Left lung (tissue), 4 donors: ENCODE measurements at regions not wholly inside any gene's neighbourhood (a gene's known extent, or its start where the extent isn't known, plus 50 kb on each side); places are given as distances from the start of the nearest gene placed in this dataset.
A peak's percentile ranks its signal among the peaks of the same experiment; 100 is the strongest.

Source experiments
- ATAC-seq: fragments of 200-7000 bp; cut with Tn5 transposase; one replicate; pipeline ENCODE4 v1.9.1; 2020; ENCODE audit warnings: moderate library complexity
- DNase-seq, 4 donors: peaks; one replicate each; pipeline ENCODE4 v3.0.0-alpha.2; 2013 to 2020
- H3K27ac ChIP-seq, 2 donors: fragments of 200-600 bp; sonication (generic) in 1 of 2; one replicate each; pipeline versions ENCODE4 v1.5.0 to v1.8.0; 2020 to 2021
- H3K27me3 ChIP-seq, 2 donors: fragments of 200-600 bp; sonication (generic) in 1 of 2; one replicate each; pipeline versions ENCODE4 v1.5.0 to v1.8.0; 2020 to 2021
- H3K36me3 ChIP-seq, 2 donors: fragments of 200-600 bp; sonication (generic) in 1 of 2; one replicate each; pipeline versions ENCODE4 v1.5.0 to v1.8.0; 2020 to 2021
- H3K4me1 ChIP-seq, 2 donors: fragments of 200-600 bp; one replicate each; pipeline ENCODE4 v1.8.0; 2021
- H3K4me3 ChIP-seq, 2 donors: fragments of 200-600 bp; sonication (generic) in 1 of 2; one replicate each; pipeline versions ENCODE4 v1.5.0 to v1.8.0; 2020 to 2021; ENCODE audit warnings: mild to moderate bottlenecking in 1 of 2
- H3K9me3 ChIP-seq, 2 donors: fragments of 200-600 bp; sonication (generic) in 1 of 2; one replicate each; pipeline versions ENCODE4 v1.5.0 to v1.8.0; 2020 to 2021
- CTCF ChIP-seq, 2 donors: fragments of 200-600 bp; sonication (generic) in 1 of 2; IDR thresholded peaks; one replicate each; pipeline versions ENCODE4 v1.5.0 to v1.8.0; 2021; ENCODE audit warnings: antibody characterized with exemption in 2 of 2
- intact Hi-C, 2 donors: fragments of 100-400 bp; cut with DNase I; formaldehyde crosslinking; loops; one replicate each; pipeline versions ENCODE4 v1.11.2 to v1.14.2; 2022
- donor health status: DM: no; HTN: yes; CAD: no.
- donor health status: DM: no; HTN: no; CAD: no.

DNA sequence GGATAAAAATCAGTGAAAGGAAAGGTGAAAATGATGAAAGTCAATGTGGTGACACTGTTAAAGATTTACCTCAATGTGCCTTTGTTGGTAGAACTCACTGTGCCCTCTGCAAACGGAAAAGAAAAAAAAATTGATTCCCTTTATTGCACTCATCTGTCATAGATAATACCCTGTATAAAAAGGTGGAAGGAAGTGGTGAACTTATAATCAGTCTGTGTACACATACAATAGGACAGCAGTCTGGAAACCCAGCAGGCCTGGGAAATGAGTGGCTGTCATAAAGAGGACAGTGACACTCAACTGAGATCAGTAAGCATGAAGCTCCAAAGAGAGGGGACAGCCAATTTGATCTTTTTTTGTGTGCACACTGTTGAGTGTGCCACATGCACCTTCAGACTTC, 364.7 kb downstream of the NOVA1 start:
- Histone ChIP-seq H3K4me3 (no peak overlapping the region), H3K27ac (no peak overlapping the region), H3K27me3 (no peaks in the 10 kb centered on the region), H3K4me1 (no peaks in the 10 kb centered on the region), H3K36me3 (no peaks in the 10 kb centered on the region), H3K9me3 (no peaks in the 10 kb centered on the region)
- TF ChIP-seq CTCF (IDR thresholded peaks at IDR 0.05) = no peak
- ATAC-seq = no peak
- DNase-seq = no peak
- intact Hi-C loops = no loop called here

- DNase-seq (peak in 1 of 4 donors; percentile 43), ATAC-seq (no peak)
- H3K9me3 ChIP-seq = no peaks in the 10 kb centered on the region
- no peak overlapping the region for H3K27ac ChIP-seq
- no peaks in the 10 kb centered on the region for H3K4me1 ChIP-seq
- no peaks in the 10 kb centered on the region for H3K36me3 ChIP-seq
- H3K27me3 ChIP-seq = no peaks in the 10 kb centered on the region
- TF ChIP-seq CTCF (IDR thresholded peaks at IDR 0.05) = no peak
- no peak overlapping the region for H3K4me3 ChIP-seq
- intact Hi-C loops = no loop called here
Measured at GRCh38 chr14:26218861-26219260, 379.0 kb downstream of the NOVA1 start.

DNA sequence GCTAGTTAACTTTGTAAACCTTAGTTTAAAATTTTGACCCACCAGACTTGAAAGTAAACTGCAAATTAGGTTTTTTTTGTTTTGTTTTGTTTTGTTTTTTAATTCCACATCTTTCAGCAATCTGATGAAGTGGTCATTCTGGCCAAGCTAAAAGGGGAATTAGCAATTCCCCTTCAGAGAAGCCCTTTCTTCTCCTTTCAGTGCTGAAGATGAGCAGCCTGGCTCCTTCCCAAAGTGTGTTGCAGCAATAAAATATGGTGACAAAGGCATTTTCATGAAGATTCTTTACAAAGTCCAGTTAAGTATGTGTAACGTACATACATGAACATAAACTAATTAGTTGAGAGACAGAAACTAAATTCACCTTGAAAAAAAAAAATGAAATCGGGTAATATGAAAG, 380.1 kb downstream of the NOVA1 start:
- TF ChIP-seq CTCF (IDR thresholded peaks at IDR 0.05) = no peak
- H3K9me3 ChIP-seq = no peaks in the 10 kb centered on the region
- no peaks in the 10 kb centered on the region for H3K27me3 ChIP-seq
- no peak overlapping the region for H3K27ac ChIP-seq
- intact Hi-C loops = no loop called here
- DNase-seq (no peak), ATAC-seq (no peak)
- H3K36me3 ChIP-seq = no peaks in the 10 kb centered on the region
- no peaks in the 10 kb centered on the region for H3K4me1 ChIP-seq
- H3K4me3 ChIP-seq = no peak overlapping the region

DNA sequence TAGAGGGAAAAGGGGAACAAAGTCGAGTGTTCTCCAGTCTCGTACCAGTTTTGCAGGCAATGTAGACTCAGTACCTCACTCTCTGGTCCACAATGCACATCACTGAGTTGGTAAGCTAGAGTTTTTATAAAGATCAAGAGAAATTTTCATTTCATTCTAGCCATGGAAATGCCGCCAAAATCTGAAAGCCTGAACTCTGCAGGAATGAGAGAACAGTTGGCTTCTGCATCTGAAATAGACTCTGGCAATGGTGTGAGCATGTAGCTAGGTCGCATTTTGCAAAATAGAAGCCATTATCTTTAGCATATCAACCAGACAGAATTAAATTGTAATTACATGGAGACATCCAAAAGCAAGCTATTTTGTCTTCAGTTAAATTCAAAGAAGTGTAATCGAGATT, 381.0 kb downstream of the NOVA1 start:
- intact Hi-C loops = no loop called here
- no peaks in the 10 kb centered on the region for H3K4me1 ChIP-seq
- no peaks in the 10 kb centered on the region for H3K9me3 ChIP-seq
- ATAC-seq = no peak
- no peaks in the 10 kb centered on the region for H3K36me3 ChIP-seq
- no peak overlapping the region for H3K27ac ChIP-seq
- no peaks in the 10 kb centered on the region for H3K27me3 ChIP-seq
- no peak for TF ChIP-seq CTCF (IDR thresholded peaks at IDR 0.05)
- DNase-seq = peak in 1 of 4 donors; percentile 19
- H3K4me3 ChIP-seq = no peak overlapping the region

DNA sequence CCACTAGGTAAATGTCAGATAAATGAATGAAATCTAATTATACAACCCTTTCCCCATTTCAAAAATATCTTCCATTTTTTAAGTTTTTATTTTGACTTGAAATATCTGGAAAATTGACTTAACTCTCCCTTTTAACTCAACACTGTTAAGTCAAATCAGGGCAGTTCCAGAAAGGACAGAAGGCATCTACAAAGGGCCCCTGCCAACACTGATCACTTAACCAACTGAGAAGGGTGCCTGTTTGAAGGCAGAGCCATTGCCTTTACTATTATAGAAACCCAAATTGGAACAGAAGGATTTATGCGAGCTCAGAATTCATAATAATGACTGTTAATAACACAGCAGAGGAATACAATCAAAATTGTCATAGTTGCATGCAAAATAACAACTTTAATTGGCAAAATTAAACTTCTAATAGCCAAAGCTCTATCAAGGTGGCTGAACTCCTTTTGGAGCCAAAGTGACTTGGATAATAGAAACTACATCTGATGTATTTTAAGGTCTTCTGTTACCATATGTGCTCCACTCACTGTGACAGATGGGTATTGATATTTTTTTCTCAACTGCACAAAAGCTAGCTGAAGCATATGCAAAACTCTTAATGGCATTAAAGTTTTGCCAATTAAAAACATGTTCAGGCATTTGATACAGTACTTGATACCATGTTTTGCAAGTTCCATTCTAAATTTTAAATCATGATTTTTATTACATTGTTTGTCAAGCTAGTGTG, 383.8 kb downstream of the NOVA1 start:
- no peaks in the 10 kb centered on the region for H3K36me3 ChIP-seq
- H3K4me1 ChIP-seq = no peaks in the 10 kb centered on the region
- no peaks in the 10 kb centered on the region for H3K9me3 ChIP-seq
- intact Hi-C loops = no loop called here
- no peak for DNase-seq
- ATAC-seq = no peak
- TF ChIP-seq CTCF (IDR thresholded peaks at IDR 0.05) = no peak
- no peaks in the 10 kb centered on the region for H3K27me3 ChIP-seq
- no peak overlapping the region for H3K4me3 ChIP-seq
- no peak overlapping the region for H3K27ac ChIP-seq
